HG02840 (cell line): ENCODE measurements at regions not wholly inside any gene's neighbourhood (a gene's known extent, or its start where the extent isn't known, plus 50 kb on each side); places are given as distances from the start of the nearest gene placed in this dataset.

Source experiments
- ATAC-seq: cut with Tn5 transposase; IDR thresholded peaks from one replicate; pipeline ENCODE4 v1.9.1; 2021; ENCODE audit warnings: mild to moderate bottlenecking, moderate library complexity, moderate number of reproducible peaks; ENCODE audit not compliant: unreplicated experiment, low FRiP score

DNA sequence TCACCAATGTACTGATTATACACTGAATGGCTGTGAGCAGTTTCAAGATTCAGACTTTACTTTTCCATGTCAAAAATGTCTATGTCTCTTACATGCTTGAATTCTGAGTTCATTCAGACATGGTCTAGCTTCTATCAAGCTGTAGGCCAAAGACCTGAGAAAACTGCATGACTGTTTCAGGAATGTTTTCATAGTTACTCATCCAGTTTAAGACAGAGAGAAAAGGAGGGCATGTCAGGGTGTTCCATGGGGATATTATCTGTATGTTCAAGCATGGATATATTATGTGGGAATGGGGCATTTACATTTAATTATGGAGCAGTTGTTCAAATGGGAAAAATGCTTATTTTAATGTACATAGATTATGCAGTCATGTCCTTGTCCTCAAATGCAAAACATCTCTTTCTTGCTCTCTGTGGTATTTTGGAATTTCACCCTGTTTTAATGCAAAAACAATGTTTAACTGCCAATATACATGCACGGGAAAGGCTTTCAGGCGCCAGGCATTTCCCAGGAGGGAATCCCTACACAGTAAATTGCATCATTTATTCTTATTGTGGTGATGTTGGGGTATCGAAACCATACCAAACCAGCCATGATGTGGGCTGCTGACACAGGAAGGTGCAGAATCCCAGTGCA, 429.1 kb upstream of the INTU start:
- no peak for ATAC-seq

DNA sequence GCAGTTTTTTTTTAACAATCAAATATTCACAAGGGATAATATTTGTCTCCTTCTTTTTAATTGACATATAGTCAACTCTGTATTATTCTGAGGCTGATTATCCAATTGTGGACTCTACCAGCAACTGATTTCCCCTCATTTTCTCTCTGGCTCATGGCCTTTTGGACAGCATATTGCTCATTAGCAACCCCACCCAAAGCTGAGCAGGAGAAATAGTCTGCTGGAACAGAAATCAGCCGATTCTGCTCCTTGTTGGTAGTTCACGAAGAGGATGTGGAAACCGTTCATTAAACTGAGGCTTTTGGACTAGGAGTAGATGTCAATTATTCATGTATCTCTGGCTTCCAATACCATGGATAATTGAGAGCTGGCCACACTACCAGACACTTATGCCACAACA, 428.4 kb upstream of the INTU start:
- ATAC-seq: no peak

DNA sequence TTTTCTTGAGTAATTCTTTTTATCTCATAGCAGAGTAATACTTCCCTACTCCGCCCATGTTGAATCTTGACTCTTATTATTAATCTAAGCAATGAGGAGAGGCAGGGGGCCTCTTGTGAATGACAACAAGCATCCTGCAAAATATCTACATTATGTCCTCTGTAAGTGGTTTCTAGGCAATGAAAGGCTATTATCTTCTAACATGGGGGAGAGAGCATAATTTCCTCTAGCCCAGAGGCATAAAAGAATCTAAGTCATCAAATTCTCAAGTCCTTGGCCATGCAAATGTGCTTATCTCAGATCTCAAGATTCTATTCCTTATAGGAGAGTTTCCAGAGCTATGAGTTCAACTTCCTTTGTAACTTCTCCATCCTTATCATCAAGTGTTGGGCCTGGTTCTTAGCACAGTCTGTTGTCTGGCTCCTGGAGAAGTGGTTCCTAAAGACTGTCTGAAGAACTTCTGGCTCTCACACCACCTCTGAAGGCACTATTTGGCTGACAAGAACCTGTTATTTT, 423.1 kb upstream of the INTU start:
- ATAC-seq: no peak

DNA sequence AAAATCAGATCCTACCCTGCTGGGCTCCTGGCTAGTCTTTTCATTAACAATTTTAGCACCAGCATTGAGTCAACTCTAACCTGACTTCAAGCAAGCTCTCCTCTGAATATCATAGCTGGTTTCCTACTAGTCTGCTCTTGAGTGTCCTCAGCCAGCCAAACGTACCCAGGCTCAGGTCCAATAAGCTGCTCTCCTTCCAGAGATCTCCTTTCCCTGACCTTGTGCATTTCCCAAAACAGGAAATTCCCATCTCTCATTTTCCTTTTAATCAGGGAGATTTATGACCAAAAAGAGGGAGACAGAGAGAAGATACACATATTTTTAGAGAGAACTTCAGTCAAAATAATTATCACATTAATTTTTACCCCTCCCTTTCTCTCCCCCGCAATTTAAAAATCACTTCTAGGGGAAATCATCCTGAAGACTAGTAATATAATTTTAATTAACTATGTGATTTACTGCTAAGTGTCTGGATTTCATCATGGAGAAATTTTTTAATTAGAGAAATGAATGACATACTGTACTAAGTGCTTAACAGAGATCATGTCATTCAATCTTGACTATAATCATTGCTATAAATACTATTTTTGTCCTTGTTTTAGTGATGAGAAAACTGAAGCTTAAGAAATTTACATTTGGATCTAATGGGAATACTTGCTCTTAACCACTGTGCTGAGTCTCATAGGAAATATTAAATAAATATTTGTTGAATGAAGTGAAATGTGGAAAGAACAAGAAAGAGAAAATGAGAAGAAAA, 421.7 kb upstream of the INTU start:
- ATAC-seq: no peak

DNA sequence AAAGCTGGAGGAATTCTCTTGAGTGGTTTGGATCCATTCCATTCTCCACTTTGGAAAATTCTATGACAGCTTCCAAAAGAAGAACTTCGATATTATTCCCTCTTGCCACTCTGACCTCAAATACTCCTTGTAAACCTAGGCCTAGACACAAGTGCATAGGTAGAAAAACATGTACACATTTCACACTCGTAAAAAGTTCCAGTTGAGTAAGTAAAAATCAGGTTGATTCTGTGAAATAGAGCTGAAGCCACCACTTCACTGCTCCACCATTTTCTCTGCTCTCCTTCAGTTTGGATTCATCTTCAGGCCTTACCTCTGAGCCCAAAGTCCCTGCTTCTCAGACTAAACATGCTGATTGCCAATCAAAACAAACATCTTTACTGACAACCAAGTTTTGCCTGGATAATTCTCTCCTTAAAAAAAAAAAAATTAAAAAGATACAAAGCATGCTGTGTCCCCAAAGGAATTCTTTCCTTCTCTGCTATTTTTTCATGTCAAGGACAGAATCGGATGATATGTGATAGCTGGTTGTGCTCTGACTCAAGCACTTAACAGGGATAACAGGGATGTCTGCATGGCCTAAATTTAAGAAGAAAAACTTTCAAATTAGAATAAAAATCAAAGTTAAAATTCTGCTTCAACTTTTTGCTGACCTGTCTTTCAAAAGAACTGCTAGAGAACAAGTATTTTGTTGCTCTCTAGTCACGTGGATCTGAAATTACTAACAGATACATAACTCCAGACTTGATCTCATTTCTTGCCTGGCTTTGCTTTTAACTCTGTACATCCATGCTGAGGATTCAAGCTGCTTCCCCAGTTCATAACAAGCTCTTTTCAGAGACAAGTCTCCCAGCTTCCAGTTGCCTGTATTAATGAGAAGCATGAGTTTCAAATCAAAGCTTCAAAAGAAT, 420.9 kb upstream of the INTU start:
- ATAC-seq: no peak

DNA sequence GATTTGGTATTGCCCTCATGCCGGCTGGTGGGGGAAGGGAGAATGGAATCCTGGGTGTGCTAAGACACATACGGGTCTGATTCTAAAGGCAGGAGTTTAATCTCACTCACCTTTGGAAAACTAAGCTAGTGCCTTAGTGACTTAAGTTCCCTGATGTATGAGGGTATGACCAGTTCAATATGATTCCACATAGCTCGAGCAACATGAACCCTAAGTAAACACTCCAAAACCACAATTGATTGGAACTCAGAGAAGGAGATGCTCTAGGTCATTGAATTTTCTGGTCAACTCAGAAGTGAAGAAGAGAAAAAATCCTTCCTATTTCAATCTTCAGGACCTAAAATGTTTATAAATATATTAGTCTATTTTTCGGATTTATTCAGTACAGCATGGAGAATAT, 420.1 kb upstream of the INTU start:
- ATAC-seq: no peak

DNA sequence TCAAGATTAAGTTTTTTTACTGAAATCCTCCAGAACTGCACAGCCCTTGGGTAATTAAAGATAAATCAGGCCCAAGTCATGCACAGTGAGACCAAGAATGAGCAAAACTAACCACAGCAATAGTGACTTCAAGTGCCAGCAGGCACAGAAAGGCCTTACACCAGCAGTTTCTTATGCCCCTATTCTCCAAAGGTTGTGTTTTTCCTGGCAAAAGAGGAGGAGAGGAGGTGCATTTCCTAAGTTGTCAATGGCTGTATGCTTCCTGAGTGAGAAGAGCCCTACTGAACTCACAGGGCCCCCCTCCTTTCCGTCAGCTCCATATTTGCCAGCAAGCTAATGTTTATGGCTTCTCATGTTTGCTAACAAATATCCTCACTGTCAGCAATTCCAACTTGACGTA, 418.7 kb upstream of the INTU start:
- no peak for ATAC-seq

DNA sequence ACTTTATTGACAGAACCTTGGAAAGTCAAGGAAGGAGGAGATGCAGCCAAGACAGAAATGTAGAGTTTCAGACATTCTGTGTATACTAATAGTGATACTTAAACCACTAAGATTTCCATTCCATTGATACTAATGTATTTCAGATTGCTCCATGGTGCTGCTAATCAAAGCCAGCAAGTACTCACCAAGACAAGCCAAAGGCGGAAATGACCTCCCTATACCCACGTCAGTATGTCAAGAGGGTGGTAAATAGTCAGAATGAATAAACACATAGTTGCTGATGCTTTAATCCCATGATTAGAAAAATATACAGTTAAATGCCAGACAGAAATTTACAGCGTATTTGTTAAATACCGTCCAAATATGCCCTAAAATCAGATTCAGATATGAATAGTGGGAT, 417.8 kb upstream of the INTU start:
- no peak for ATAC-seq

DNA sequence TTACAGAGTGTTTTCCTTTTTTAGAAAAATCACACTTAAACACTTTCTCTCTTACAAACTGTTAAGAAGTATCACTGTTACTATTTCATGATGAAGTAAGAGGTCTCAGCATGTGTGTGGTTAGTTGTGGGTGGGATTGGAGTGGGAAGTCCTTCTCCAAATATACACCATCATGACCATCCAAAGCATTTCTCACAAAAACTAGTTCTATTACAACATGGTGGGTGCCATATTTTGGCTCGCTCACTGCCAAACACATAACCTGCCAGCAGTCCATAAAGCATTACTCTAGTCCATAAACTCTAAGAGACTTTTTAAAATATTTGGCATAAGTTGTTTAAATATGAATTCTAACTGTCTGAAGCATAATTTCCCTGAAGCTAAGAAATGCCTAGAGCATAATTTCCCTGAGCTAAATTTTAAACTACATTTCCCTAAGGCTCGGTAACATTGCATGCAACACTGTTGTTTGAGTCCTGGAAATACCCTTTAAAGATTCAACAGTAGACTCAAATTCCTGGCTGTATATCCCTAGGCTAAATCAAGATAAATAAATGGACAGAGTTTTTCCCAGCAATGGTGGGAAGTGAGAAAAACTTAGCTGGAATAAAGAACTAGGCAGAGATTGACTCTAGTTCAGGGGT, 415.0 kb upstream of the INTU start:
- no peak for ATAC-seq

DNA sequence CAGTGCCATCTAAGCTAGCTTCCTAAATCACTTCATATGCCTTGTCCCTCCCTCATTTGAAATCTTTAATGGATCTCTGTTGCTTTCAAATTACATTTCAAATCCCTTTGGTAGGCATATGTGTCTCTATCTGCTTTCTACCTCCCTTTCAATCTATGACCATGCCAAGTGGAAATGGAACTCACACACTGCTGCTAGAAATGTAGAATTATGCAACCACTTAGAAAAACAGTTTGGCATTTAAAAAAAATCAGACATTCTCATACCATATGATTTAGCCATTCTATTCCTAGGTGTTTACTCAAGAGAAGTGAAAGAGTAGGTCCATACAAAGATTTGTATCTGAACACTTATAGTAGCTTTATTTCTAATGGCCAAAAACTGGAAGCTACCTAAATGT, 413.5 kb upstream of the INTU start:
- ATAC-seq: no peak

DNA sequence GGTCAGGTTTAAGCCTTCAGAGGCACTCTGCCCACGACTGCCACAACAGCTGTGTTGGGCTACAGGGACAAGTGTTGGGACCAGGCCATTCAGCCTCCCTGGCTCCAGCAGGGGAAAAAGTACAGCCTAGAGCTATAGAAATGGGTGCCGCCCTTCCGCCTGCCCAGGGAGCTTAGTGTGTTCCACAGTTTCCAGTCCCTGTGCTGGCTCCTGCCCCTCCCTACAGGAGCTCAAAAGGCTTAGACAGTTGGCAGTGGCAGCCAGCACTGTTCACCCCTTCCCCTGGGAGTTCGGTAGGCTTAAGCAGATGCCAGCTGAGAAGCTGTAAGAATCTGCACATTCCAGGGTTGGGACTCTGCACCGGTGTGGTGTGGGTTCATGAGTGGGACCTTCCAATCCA, 408.2 kb upstream of the INTU start:
- ATAC-seq: no peak

DNA sequence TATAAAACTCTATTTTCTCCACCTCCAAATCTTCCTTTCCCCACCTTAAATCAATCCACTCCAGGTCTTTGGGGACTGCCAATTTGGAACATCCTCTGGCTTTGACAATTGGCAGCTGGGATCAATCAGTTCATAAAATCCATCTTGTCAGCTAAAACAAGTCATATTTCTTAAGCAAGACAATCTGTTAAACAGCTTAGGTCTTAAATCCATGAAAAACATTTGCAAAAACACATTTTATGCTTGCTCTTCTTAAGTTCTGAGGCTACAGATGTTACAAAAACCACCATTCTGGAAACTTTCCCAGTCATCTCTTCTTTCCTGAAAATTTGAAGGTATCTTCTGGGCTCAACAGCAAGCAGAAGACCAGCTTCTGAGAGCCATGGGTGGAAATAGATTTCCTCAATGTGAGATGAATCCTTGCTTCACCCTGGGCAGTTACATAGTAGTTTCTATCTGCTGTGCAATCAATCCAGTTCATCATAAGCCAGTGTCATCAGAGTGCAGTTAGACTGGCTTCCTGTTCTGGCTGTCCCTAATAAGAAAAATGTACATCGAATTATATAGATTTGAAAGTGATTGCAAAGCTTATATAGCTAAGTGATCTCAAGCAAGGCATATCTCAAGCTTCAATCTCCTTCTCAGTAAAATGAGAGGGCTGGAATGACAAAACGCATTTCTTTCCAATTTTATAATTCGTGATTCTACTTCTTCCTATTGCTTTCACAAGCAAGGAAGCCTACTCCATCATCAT, 402.7 kb upstream of the INTU start:
- no peak for ATAC-seq

DNA sequence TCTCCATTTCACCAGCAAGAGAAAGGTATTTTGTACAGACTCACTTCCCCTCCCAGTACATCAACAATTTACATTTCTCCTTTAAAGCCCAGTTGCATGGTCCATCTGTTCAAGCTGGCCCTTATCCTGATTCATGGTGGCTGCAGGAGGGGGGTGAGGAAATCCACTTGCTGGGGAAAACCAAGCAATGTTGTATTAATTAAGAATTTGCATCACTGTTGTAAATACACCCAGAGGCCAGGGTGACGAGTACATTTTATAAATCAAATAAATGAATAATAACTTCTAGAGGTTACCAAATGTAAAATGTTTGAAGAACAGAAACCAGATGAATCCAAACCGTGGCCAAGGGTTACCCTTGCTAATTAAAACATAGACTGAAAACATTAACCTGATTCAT, 395.9 kb upstream of the INTU start:
- ATAC-seq: no peak

DNA sequence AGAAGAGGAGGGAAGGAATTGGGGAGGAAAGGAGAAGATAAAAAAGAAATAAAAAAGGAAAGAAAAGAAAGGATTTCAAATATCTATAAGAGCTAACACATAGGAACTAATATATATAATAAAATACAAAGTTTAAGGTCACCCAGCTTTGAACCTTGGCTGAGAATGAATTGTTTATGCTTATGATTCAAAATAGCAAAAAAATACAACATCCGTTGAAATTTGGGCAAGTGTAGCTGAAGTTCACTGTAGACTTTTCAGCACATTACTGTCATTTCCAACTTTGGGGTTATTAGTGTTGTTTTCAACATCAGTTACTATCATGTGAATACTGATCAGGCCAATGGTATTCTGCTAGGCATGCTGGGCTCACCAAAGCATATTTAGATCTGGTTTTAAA, 395.2 kb upstream of the INTU start:
- ATAC-seq: no peak

DNA sequence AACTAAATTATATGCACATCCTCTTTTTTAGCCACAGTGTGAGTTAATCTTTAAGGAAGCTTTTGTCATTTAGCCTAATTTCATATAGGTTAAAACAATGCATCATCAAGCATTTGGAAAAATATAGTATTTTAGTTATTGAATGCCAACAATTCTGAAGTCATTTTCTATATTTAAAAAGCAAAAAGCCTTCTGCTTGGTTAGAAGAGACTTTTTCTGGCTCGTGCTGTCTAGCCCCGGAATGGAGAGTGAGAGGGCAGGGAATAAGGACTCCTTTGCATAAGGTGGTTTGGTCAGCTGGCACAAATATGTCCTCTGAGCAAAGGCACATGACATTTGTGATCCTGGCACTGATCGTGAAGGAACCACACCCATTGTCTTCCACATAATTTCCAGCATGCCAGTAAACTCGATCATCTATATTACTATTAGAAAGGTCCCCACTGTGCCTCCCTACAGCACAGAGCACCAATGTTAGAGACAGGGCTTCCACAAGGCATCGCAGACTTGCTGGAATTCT, 393.7 kb upstream of the INTU start:
- ATAC-seq: no peak

DNA sequence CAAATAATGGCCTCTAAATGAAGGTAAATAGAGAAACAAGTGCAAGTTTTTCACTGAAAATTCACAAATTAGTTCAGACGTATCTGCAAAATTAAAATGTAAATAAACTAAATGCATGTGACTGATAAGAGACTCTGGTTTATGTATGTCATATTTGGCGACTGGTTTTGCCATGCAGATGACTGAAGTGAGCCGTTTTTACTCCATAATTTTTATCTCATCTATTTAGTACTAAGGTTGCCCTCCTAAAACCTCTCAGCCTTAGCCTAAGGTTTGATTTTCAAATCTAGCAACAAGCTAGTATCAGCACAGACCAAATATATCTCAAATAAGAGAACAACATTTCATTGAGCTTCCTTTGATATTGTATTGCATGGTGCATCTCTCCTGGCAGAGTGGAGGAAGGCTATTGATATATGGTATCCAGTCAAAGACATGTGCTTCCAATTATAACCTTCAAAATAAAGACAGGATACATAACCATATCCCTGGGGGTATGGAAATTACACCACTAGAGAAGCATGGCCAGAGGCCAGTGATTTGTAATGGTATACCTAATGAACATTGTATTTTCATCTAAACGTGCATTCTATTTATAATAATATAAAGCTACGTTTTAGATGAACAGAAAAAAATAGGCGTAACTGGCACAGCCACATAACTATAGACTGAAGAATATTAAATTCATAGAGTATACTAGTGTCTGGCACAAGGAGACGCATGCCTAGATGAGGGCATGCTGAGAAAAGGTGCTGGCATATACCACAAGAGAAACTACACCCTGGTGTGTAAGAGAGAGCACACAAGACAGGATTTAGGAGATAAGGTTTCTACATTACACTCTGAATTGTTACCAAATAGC, 392.6 kb upstream of the INTU start:
- no peak for ATAC-seq

DNA sequence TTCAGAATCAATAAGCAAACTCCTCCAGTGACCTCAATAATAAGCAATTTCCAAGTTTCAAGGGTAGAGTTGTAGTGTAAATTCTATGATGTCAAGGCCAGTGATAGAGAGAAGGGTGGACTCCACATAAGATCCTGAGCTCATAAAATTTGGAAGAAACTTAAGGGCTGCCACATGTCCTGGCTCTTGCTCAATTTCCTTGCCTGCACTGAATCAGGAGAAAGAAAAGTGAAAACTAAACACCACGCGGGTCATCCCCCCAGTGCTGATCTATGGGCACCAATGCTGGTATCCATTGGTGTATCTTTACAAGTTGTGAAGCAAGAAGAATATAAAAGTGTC, 392.0 kb upstream of the INTU start:
- no peak for ATAC-seq

DNA sequence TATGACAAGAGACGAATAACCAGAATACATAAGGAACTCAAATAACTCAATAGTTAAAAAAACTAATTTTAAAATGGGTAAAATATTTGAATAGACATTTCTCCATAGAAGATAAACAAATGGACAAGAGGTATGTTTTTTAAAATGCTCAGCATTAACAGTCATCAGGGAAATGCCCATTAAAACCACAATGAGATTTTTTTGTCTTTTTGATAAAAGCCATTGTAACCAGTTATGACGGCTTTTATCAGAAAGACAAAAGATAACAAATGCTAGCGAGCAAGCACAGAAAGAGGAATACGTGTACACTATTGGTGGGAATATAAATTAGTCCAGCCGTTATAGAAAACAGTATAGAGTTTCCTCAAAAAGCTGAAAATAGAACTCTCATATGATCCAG, 388.2 kb upstream of the INTU start:
- ATAC-seq: no peak
